Naive thymus-derived CD4-positive, alpha-beta T cell (primary cell): ENCODE measurements at regions not wholly inside any gene's neighbourhood (a gene's known extent, or its start where the extent isn't known, plus 50 kb on each side); places are given as distances from the start of the nearest gene placed in this dataset.

Source experiments
- ATAC-seq: fragments of 150-1000 bp; cut with Tn5 transposase; 2 replicates; pipeline ENCODE4 v1.10.0; 2021; ENCODE audit warnings: mild to moderate bottlenecking, moderate library complexity
- CTCF ChIA-PET: fragments of 350-600 bp; sonication (Branson Sonifier 250); formaldehyde crosslinking; loops from one replicate; lab custom pipeline; 2021; ENCODE audit warnings: antibody characterized with exemption; lab: Charles Lee
- POLR2A ChIA-PET: fragments of 350-600 bp; sonication (Branson Sonifier 250); formaldehyde crosslinking; loops from one replicate; lab custom pipeline; 2021; ENCODE audit warnings: antibody characterized with exemption, inconsistent platforms; lab: Charles Lee
- DNase-seq, 9 donors: peaks; one replicate each; pipeline versions ENCODE4 v3.0.0 to v3.0.0-alpha.2; 2020 to 2022; ENCODE audit warnings: mixed read lengths in 1 of 9
- H3K27ac ChIP-seq: one replicate; pipeline ENCODE4 v1.7.0; 2013; ENCODE audit warnings: mild to moderate bottlenecking, low read depth, low read length, moderate library complexity
- H3K27me3 ChIP-seq, 2 donors: one replicate each; pipeline ENCODE4 v1.7.0; 2013; ENCODE audit warnings: low read length in 2 of 2, mild to moderate bottlenecking in 2 of 2, moderate library complexity in 2 of 2; ENCODE audit not compliant: control insufficient read depth in 2 of 2, insufficient read depth in 2 of 2
- H3K36me3 ChIP-seq, 3 experiments: 1 replicate in 2 of 3; 2 replicates in 1 of 3; pipeline ENCODE4 v1.7.0; 2013; ENCODE audit warnings: low read length in 3 of 3, mild to moderate bottlenecking in 3 of 3, moderate library complexity in 1 of 3; ENCODE audit not compliant: insufficient read depth in 3 of 3, control insufficient read depth in 2 of 3
- H3K4me1 ChIP-seq, 2 donors: one replicate each; pipeline ENCODE4 v1.7.0; 2013; ENCODE audit warnings: low read length in 2 of 2, mild to moderate bottlenecking in 2 of 2, moderate library complexity in 1 of 2; ENCODE audit not compliant: control insufficient read depth in 2 of 2, insufficient read depth in 2 of 2
- H3K4me3 ChIP-seq: 2 replicates; pipeline ENCODE4 v1.7.0; 2013; ENCODE audit warnings: mild to moderate bottlenecking, low read length
- H3K9me3 ChIP-seq, 3 experiments: 1 replicate in 2 of 3; 2 replicates in 1 of 3; pipeline ENCODE4 v1.7.0; 2013; ENCODE audit warnings: low read length in 3 of 3; ENCODE audit not compliant: control insufficient read depth in 2 of 3
- H3K27ac Mint-ChIP-seq, 9 donors: one replicate each; pipeline ENCODE4 v1.8.0; 2020 to 2022; ENCODE audit warnings: mixed read lengths in 9 of 9, mild to moderate bottlenecking in 8 of 9, moderate library complexity in 5 of 9, inconsistent platforms in 2 of 9
- H3K27me3 Mint-ChIP-seq, 5 donors: one replicate each; pipeline ENCODE4 v1.8.0; 2021 to 2022; ENCODE audit warnings: mixed read lengths in 5 of 5, mild to moderate bottlenecking in 1 of 5
- H3K36me3 Mint-ChIP-seq, 5 donors: one replicate each; pipeline ENCODE4 v1.8.0; 2020 to 2022; ENCODE audit warnings: mixed read lengths in 5 of 5, mild to moderate bottlenecking in 3 of 5, inconsistent platforms in 1 of 5
- H3K4me1 Mint-ChIP-seq, 7 donors: one replicate each; pipeline ENCODE4 v1.8.0; 2020 to 2022; ENCODE audit warnings: mixed read lengths in 7 of 7, mild to moderate bottlenecking in 3 of 7, inconsistent platforms in 1 of 7
- H3K4me3 Mint-ChIP-seq, 10 donors: one replicate each; pipeline ENCODE4 v1.8.0; 2020 to 2022; ENCODE audit warnings: mild to moderate bottlenecking in 10 of 10, mixed read lengths in 10 of 10, moderate library complexity in 6 of 10, inconsistent platforms in 2 of 10
- H3K9me3 Mint-ChIP-seq, 11 donors: one replicate each; pipeline ENCODE4 v1.8.0; 2020 to 2022; ENCODE audit warnings: mixed read lengths in 11 of 11, mild to moderate bottlenecking in 4 of 11, inconsistent platforms in 1 of 11, moderate library complexity in 1 of 11
- intact Hi-C, 2 donors: fragments of 100-400 bp; cut with micrococcal nuclease; formaldehyde crosslinking; loops; one replicate each; pipeline ENCODE4 v1.15.1; 2023

- H3K36me3 ChIP-seq = no peaks in the 10 kb centered on the region
- H3K9me3 ChIP-seq = no peaks in the 10 kb centered on the region
- Mint-ChIP-seq H3K4me1 (no peaks in the 10 kb centered on the region), H3K27ac (no peak overlapping the region), H3K27me3 (peaks cover 4 to 14% (median 6%) of the 10 kb centered on the region in 5 donors), H3K9me3 (peaks cover 0 to 21% (median 4%) of the 10 kb centered on the region in 11 donors), H3K36me3 (peaks cover 0 to 5% (median 2%) of the 10 kb centered on the region in 5 donors), H3K4me3 (no peak overlapping the region)
- H3K4me1 ChIP-seq = no peaks in the 10 kb centered on the region
- intact Hi-C loops = no loop called here
- no peak for ATAC-seq
- DNase-seq = no peak
- ChIA-PET CTCF (no interaction called here), POLR2A (no interaction called here)
- no peak overlapping the region for H3K4me3 ChIP-seq
- H3K27me3 ChIP-seq = no peaks in the 10 kb centered on the region
- H3K27ac ChIP-seq = no peak overlapping the region
Observed at GRCh38 chr6:45772051-45772450, 243.6 kb downstream of the CLIC5 start.

GRCh38 chr6:45763281-45763680, 252.4 kb downstream of the CLIC5 start:
- no peak for ATAC-seq
- Mint-ChIP-seq H3K27me3 (peaks cover 3 to 21% (median 7%) of the 10 kb centered on the region in 5 donors), H3K27ac (no peak overlapping the region), H3K9me3 (peaks cover 0 to 44% (median 19%) of the 10 kb centered on the region in 11 donors), H3K4me1 (peaks cover 0 to 7% (median 0%) of the 10 kb centered on the region in 7 donors), H3K4me3 (no peak overlapping the region), H3K36me3 (peaks cover 0 to 29% (median 1%) of the 10 kb centered on the region in 5 donors)
- H3K36me3 ChIP-seq = no peaks in the 10 kb centered on the region
- no peak overlapping the region for H3K27ac ChIP-seq
- H3K4me3 ChIP-seq = no peak overlapping the region
- POLR2A ChIA-PET = no interaction called here
- no peaks in the 10 kb centered on the region for H3K27me3 ChIP-seq
- DNase-seq = no peak
- CTCF ChIA-PET = no interaction called here
- H3K4me1 ChIP-seq = no peaks in the 10 kb centered on the region
- intact Hi-C loops = no loop called here
- peaks cover 0 to 4% (median 0%) of the 10 kb centered on the region in 3 experiments for H3K9me3 ChIP-seq

GRCh38 chr6:45759472-45759810, 256.2 kb downstream of the CLIC5 start:
- DNase-seq (no peak), ATAC-seq (no peak)
- Mint-ChIP-seq H3K27ac (no peak overlapping the region), H3K4me3 (no peak overlapping the region), H3K36me3 (peaks cover 0 to 14% (median 4%) of the 10 kb centered on the region in 5 donors), H3K27me3 (peaks cover 3 to 29% (median 7%) of the 10 kb centered on the region in 5 donors), H3K9me3 (peaks cover 0 to 21% (median 14%) of the 10 kb centered on the region in 11 donors), H3K4me1 (peaks cover 0 to 7% (median 0%) of the 10 kb centered on the region in 7 donors)
- ChIA-PET POLR2A (no interaction called here), CTCF (no interaction called here)
- Histone ChIP-seq H3K27me3 (no peaks in the 10 kb centered on the region), H3K36me3 (no peaks in the 10 kb centered on the region), H3K9me3 (peaks cover 0 to 4% (median 0%) of the 10 kb centered on the region in 3 experiments), H3K27ac (no peak overlapping the region), H3K4me3 (no peak overlapping the region), H3K4me1 (no peaks in the 10 kb centered on the region)
- intact Hi-C loops = no loop called here

- H3K27me3 ChIP-seq = no peaks in the 10 kb centered on the region
- ChIA-PET CTCF (no interaction called here), POLR2A (no interaction called here)
- no peaks in the 10 kb centered on the region for H3K36me3 ChIP-seq
- Mint-ChIP-seq H3K9me3 (peaks cover 0 to 16% (median 11%) of the 10 kb centered on the region in 11 donors), H3K4me1 (peaks cover 0 to 7% (median 0%) of the 10 kb centered on the region in 7 donors), H3K36me3 (peaks cover 0 to 13% (median 4%) of the 10 kb centered on the region in 5 donors), H3K27me3 (peaks cover 3 to 29% (median 7%) of the 10 kb centered on the region in 5 donors), H3K4me3 (no peak overlapping the region), H3K27ac (no peak overlapping the region)
- DNase-seq (no peak), ATAC-seq (no peak)
- no peak overlapping the region for H3K27ac ChIP-seq
- intact Hi-C loops = no loop called here
- no peak overlapping the region for H3K4me3 ChIP-seq
- H3K4me1 ChIP-seq = no peaks in the 10 kb centered on the region
- peaks cover 0 to 3% (median 0%) of the 10 kb centered on the region in 3 experiments for H3K9me3 ChIP-seq
Observed at GRCh38 chr6:45758787-45759471, 256.7 kb downstream of the CLIC5 start.

- peaks cover 0 to 18% (median 0%) of the 10 kb centered on the region in 5 donors for H3K27me3 Mint-ChIP-seq
- no peak for DNase-seq
- Histone ChIP-seq H3K27me3 (no peaks in the 10 kb centered on the region), H3K4me3 (no peak overlapping the region), H3K4me1 (no peaks in the 10 kb centered on the region), H3K36me3 (no peaks in the 10 kb centered on the region), H3K27ac (no peak overlapping the region), H3K9me3 (no peaks in the 10 kb centered on the region)
- ChIA-PET POLR2A (no interaction called here), CTCF (no interaction called here)
- H3K36me3 Mint-ChIP-seq = peaks cover 0 to 3% (median 0%) of the 10 kb centered on the region in 5 donors
- H3K4me3 Mint-ChIP-seq = no peak overlapping the region
- H3K4me1 Mint-ChIP-seq = peaks cover 0 to 7% (median 0%) of the 10 kb centered on the region in 7 donors
- intact Hi-C loops = no loop called here
- ATAC-seq = no peak
- no peak overlapping the region for H3K27ac Mint-ChIP-seq
- peaks cover 0 to 5% (median 0%) of the 10 kb centered on the region in 11 donors for H3K9me3 Mint-ChIP-seq
Observed at GRCh38 chr6:45757443-45758130, 258.1 kb downstream of the CLIC5 start.

- H3K4me3 ChIP-seq = no peak overlapping the region
- intact Hi-C loops = no loop called here
- Mint-ChIP-seq H3K4me1 (peaks cover 0 to 7% (median 0%) of the 10 kb centered on the region in 7 donors), H3K36me3 (peaks cover 0 to 3% (median 0%) of the 10 kb centered on the region in 5 donors), H3K4me3 (no peak overlapping the region), H3K27me3 (peaks cover 0 to 11% (median under 1%) of the 10 kb centered on the region in 5 donors), H3K27ac (no peak overlapping the region), H3K9me3 (peaks cover 0 to 2% (median 0%) of the 10 kb centered on the region in 11 donors)
- POLR2A ChIA-PET = no interaction called here
- H3K27me3 ChIP-seq = no peaks in the 10 kb centered on the region
- no peak for ATAC-seq
- CTCF ChIA-PET = interaction anchor here (0.6 kb wide), 1 partner anchor 1103 kb away, joined by 3 read pairs; no protein-coding TSS in a partner anchor
- DNase-seq = no peak
- H3K36me3 ChIP-seq = no peaks in the 10 kb centered on the region
- no peak overlapping the region for H3K27ac ChIP-seq
- no peaks in the 10 kb centered on the region for H3K9me3 ChIP-seq
- no peaks in the 10 kb centered on the region for H3K4me1 ChIP-seq
Observed at GRCh38 chr6:45756606-45757005, 259.1 kb downstream of the CLIC5 start.
